ENCODE measurements at regions not wholly inside any gene's neighbourhood (a gene's known extent, or its start where the extent isn't known, plus 50 kb on each side); places are given as distances from the start of the nearest gene placed in this dataset.

GRCh38 chr20:53778736-53779135 is 185.1 kb upstream of the ZNF217 start:
- dilution Hi-C loops (cut with HindIII; ENCODE audit: low sequenced_read_pairs, unreplicated experiment), result no loop called here
- Histone ChIP-seq H2BK5ac (ENCODE audit: low read depth, low read length, poor library complexity, severe bottlenecking) (no peak overlapping the region), H3K27ac (ENCODE audit: insufficient read depth, low read length) (no peak overlapping the region), H4K8ac (ENCODE audit: low read depth in 2 of 2, low read length in 2 of 2) (no peak overlapping the region), H2BK120ac (ENCODE audit: low read depth, low read length) (no peak overlapping the region), H3K36me3 (ENCODE audit: control insufficient read depth, insufficient read depth, low read length) (no peaks in the 10 kb centered on the region), H3K9ac (ENCODE audit: low read depth, low read length) (no peak overlapping the region), H2AK9ac (replicated peaks; ENCODE audit: low read depth, low read length, poor library complexity) (no peak overlapping the region), H3K4ac (ENCODE audit: low read depth, low read length) (no peak overlapping the region), H2AK5ac (ENCODE audit: low read depth, low read length) (no peak overlapping the region), H2BK20ac (ENCODE audit: low read depth, low read length) (no peak overlapping the region), H3K9me1 (ENCODE audit: insufficient read depth, low read length) (peaks cover 4% of the 10 kb centered on the region; the same call in 1 of the 2 replicates), H3K9me3 (ENCODE audit: control insufficient read depth, insufficient read depth, low read length) (no peaks in the 10 kb centered on the region), H3K4me1 (ENCODE audit: control insufficient read depth, insufficient read depth, low read length) (peaks cover 8% of the 10 kb centered on the region), H2AFZ (replicated peaks; ENCODE audit: low read length, poor library complexity) (no peak overlapping the region), H3K18ac (ENCODE audit: low read depth, low read length) (no peak overlapping the region), H4K91ac (ENCODE audit: insufficient read depth, low read depth, low read length) (no peak overlapping the region), H3K79me1 (ENCODE audit: low read depth in 1 of 2, low read length in 2 of 2) (peaks cover 0 to 4% of the 10 kb centered on the region in 2 experiments; a peak in 1 of 4 replicates), H4K20me1 (ENCODE audit: insufficient read depth, low read length) (no peaks in the 10 kb centered on the region), H4K5ac (ENCODE audit: low read depth, low read length) (no peak overlapping the region), H3K27me3 (ENCODE audit: control insufficient read depth, insufficient read depth, low read length) (no peaks in the 10 kb centered on the region), H3K4me3 (ENCODE audit: insufficient read depth, low read depth, low read length) (no peak overlapping the region), H3K56ac (ENCODE audit: extremely low read depth, insufficient read depth, low read length) (no peak overlapping the region), H2BK15ac (ENCODE audit: low read depth, low read length) (no peak overlapping the region), H3K14ac (replicated peaks; ENCODE audit: low read depth, low read length) (no peak overlapping the region), H3K4me2 (ENCODE audit: low read depth, low read length) (no peak overlapping the region), H3K23ac (ENCODE audit: low read depth, low read length) (no peak overlapping the region)
- no peak for ATAC-seq (ENCODE audit: low read depth)
- no peak for DNase-seq
- TF ChIP-seq RCOR1 (IDR thresholded peaks at IDR 0.05; ENCODE audit: insufficient replicate concordance, low read length) (no peak), POLR2A (IDR thresholded peaks at IDR 0.05; ENCODE audit: low read depth, low read length) (no peak), SMC3 (IDR thresholded peaks at IDR 0.05; ENCODE audit: low read depth, low read length) (no peak), RFX5 (IDR thresholded peaks at IDR 0.05; ENCODE audit: low read depth, low read length) (no peak), CEBPB (IDR thresholded peaks at IDR 0.05; ENCODE audit: low read depth, low read length) (no peak)
- TF ChIP-seq, protein P1, sequence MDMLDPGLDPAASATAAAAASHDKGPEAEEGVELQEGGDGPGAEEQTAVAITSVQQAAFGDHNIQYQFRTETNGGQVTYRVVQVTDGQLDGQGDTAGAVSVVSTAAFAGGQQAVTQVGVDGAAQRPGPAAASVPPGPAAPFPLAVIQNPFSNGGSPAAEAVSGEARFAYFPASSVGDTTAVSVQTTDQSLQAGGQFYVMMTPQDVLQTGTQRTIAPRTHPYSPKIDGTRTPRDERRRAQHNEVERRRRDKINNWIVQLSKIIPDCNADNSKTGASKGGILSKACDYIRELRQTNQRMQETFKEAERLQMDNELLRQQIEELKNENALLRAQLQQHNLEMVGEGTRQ (IDR thresholded peaks at IDR 0.05; ENCODE audit: low read depth, low read length), result no peak
- POLR2A ChIA-PET (ENCODE audit: unreplicated experiment), result interaction anchor here (0.6 kb wide), 1 partner anchor 106 kb away, joined by 24 read pairs; no protein-coding TSS in a partner anchor
- no TSS peak for BruUV-seq (replicated peaks)
- in situ Hi-C loops (cut with MboI; ENCODE audit: low sequenced_read_pairs), result no loop called here
- CTCF ChIA-PET, result no interaction called here
- WGBS, 2 experiments (ENCODE audit: extremely low coverage in 2 of 2, insufficient read length in 1 of 2), result 95% methylated on average over 4 of the region's 7 CpGs; no CpG with 5 or more reads in 1 of the 2 experiments
- intact Hi-C loops (cut with micrococcal nuclease), result no loop called here

Measured in IMR-90 (cell line).